PC-9 (cell line): ENCODE measurements at regions not wholly inside any gene's neighbourhood (a gene's known extent, or its start where the extent isn't known, plus 50 kb on each side); places are given as distances from the start of the nearest gene placed in this dataset.
"Not testable (repeated sequence)": the region's sequence is repeated elsewhere in the genome, so short reads cannot be mapped to it uniquely, and the experiment has no call there.

Experiments
- BruUV-seq: library from RNA; stranded (reverse); fragments of 400-500 nt; replicated peaks from 2 replicates; lab custom pipeline; 2021; lab: Mats Ljungman, UMichigan
- CTCF ChIA-PET: fragments of 300-600 bp; sonication (Branson Sonifier 250); formaldehyde crosslinking; loops from one replicate; lab custom pipeline; 2022; ENCODE audit warnings: antibody characterized with exemption; lab: Charles Lee
- POLR2A ChIA-PET: fragments of 300-600 bp; sonication (Branson Sonifier 250); formaldehyde crosslinking; loops from one replicate; lab custom pipeline; 2022; ENCODE audit warnings: antibody characterized with exemption; ENCODE audit not compliant: unreplicated experiment; lab: Charles Lee
- DNase-seq, 2 experiments: peaks; one replicate each; pipeline versions ENCODE4 v3.0.0 to v3.0.0-alpha.2; 2015 to 2022; ENCODE audit warnings: mixed read lengths in 1 of 2
- H2AFZ ChIP-seq: fragments of 200-600 bp; sonication (generic); 2 replicates; pipeline ENCODE4 v1.8.1; 2017; ENCODE audit warnings: antibody characterized with exemption
- H3F3A ChIP-seq: fragments of 200-600 bp; sonication (generic); 2 replicates; pipeline ENCODE4 v1.8.1; 2017; ENCODE audit warnings: antibody characterized with exemption, mild to moderate bottlenecking, low read depth; ENCODE audit not compliant: insufficient read depth
- H3K27ac ChIP-seq: fragments of 200-600 bp; sonication (generic); 2 replicates; pipeline ENCODE4 v1.6.1; 2016; ENCODE audit warnings: mixed run types
- H3K27me3 ChIP-seq: fragments of 200-600 bp; sonication (generic); 2 replicates; pipeline ENCODE4 v1.6.1; 2016; ENCODE audit warnings: low read depth, mixed run types; ENCODE audit not compliant: insufficient read depth
- H3K36me3 ChIP-seq: fragments of 200-600 bp; sonication (generic); 2 replicates; pipeline ENCODE4 v1.6.1; 2016; ENCODE audit warnings: low read depth, mixed run types
- H3K4me1 ChIP-seq: fragments of 200-600 bp; sonication (generic); replicated peaks from 2 replicates; pipeline ENCODE4 v1.6.1; 2016; ENCODE audit warnings: mixed run types; ENCODE audit not compliant: insufficient read depth
- H3K4me2 ChIP-seq: fragments of 200-600 bp; sonication (generic); 2 replicates; pipeline ENCODE4 v1.6.1; 2017; ENCODE audit warnings: mixed run types
- H3K4me3 ChIP-seq: fragments of 200-600 bp; sonication (generic); 2 replicates; pipeline ENCODE4 v1.6.1; 2016; ENCODE audit warnings: mixed run types
- H3K79me2 ChIP-seq: fragments of 200-600 bp; sonication (generic); 2 replicates; pipeline ENCODE4 v1.6.1; 2017; ENCODE audit warnings: low read depth, mixed run types
- H3K9me2 ChIP-seq: fragments of 200-600 bp; sonication (generic); 2 replicates; pipeline ENCODE4 v1.8.1; 2017; ENCODE audit warnings: mild to moderate bottlenecking; ENCODE audit not compliant: insufficient read depth
- H3K9me3 ChIP-seq: fragments of 200-600 bp; sonication (generic); 2 replicates; pipeline ENCODE4 v1.8.1; 2016; ENCODE audit warnings: low read depth; ENCODE audit not compliant: insufficient read depth
- H4K20me1 ChIP-seq: fragments of 200-600 bp; sonication (generic); 2 replicates; pipeline ENCODE4 v1.8.1; 2017; ENCODE audit not compliant: insufficient read depth
- CTCF ChIP-seq: fragments of 200-600 bp; sonication (generic); conservative IDR thresholded peaks from 2 replicates; pipeline ENCODE4 v1.6.1; 2017; ENCODE audit warnings: mixed run types, antibody characterized with exemption, mild to moderate bottlenecking, moderate library complexity
- EZH2 ChIP-seq: fragments of 200-600 bp; sonication (generic); IDR thresholded peaks from 2 replicates; pipeline ENCODE4 v1.8.0; 2017; ENCODE audit warnings: antibody characterized with exemption, low read depth
- intact Hi-C: fragments of 100-400 bp; cut with micrococcal nuclease; formaldehyde crosslinking; loops from one replicate; pipeline ENCODE4 v1.10.0; 2022; ENCODE audit not compliant: unreplicated experiment

DNA sequence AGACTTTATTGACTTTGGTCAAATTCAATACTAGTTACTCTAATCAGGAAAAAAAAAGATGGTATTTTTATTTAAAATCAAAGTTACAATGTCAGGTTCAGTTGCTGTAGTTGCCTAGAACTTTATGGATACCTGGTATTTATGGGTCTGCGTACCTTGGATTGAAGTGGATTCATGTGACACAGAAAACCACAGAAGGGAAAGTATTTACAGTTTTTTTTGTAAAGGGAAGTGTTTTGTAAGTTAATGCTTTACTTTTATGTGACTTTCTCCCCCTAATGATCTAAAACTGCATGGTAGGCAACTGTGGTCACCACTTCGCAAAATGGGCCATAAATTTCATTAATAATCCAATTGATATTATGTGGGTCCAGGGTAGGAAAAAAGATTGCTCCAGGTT, 65.2 kb upstream of the ADA2 start:
- Histone ChIP-seq H3K27ac (no peak overlapping the region), H3K36me3 (no peaks in the 10 kb centered on the region), H4K20me1 (no peaks in the 10 kb centered on the region), H3K4me3 (no peak overlapping the region), H3K79me2 (no peaks in the 10 kb centered on the region), H3K27me3 (peaks cover 70% of the 10 kb centered on the region), H3K4me2 (no peak overlapping the region), H3F3A (no peaks in the 10 kb centered on the region), H2AFZ (no peak overlapping the region), H3K4me1 (no peaks in the 10 kb centered on the region), H3K9me2 (no peaks in the 10 kb centered on the region), H3K9me3 (no peaks in the 10 kb centered on the region)
- intact Hi-C loops = no loop called here
- no peak for DNase-seq
- no TSS peak for BruUV-seq
- ChIA-PET CTCF (no interaction called here), POLR2A (no interaction called here)
- TF ChIP-seq EZH2 = no peak
- TF ChIP-seq CTCF = no peak

DNA sequence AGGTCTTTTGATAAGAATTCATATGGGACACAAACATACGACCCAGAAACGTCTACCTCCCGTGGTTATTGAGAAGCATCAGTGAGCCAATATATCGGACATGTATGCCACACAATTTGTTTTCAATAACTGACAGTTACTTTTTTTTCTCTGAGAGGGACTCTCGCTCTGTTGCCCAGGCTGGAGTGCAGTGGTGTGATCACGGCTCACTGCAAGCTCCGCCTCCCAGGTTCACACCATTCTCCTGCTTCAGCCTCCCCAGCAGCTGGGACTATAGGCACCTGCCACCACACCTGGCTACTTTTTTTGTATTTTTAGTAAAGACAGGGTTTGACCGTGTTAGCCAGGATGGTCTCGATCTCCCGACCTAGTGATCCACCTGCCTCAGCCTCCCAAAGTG, 64.6 kb upstream of the ADA2 start:
- H3K27ac ChIP-seq, H3K9me3 ChIP-seq, H3F3A ChIP-seq, H3K4me2 ChIP-seq, H3K36me3 ChIP-seq, BruUV-seq, intact Hi-C loops, CTCF ChIA-PET, H3K9me2 ChIP-seq, H3K4me3 ChIP-seq, H3K79me2 ChIP-seq, DNase-seq, POLR2A ChIA-PET, H2AFZ ChIP-seq, H3K4me1 ChIP-seq, H4K20me1 ChIP-seq: not testable (repeated sequence)
- H3K27me3 ChIP-seq = peaks cover 72% of the 10 kb centered on the region

DNA sequence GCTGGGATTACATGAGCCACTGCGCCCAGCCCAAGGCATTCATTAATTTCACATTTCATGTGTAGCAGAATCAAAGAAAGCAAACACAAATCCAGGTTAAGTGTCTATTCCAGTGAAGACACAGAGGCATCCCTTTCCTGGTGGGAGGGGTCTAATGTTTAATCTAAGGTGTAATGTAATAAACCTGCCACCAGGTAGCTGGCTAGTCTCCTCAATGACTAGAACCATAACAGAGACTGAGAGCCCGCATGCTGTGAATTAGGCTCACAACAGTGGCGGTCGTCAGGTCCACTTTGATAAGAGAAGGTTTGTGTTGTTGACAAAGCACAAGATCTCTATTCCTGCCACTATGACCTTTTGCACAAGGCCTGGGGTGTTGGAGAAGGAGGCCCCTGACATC, 64.2 kb upstream of the ADA2 start:
- CTCF ChIA-PET = no interaction called here
- Histone ChIP-seq H3K9me2 (no peaks in the 10 kb centered on the region), H3K9me3 (no peaks in the 10 kb centered on the region)

More for the DNA sequence above, 64.2 kb upstream of the ADA2 start:
- Histone ChIP-seq H3K36me3 (no peaks in the 10 kb centered on the region), H4K20me1 (no peaks in the 10 kb centered on the region), H3K79me2 (no peaks in the 10 kb centered on the region), H3F3A (no peaks in the 10 kb centered on the region), H3K4me1 (no peaks in the 10 kb centered on the region), H3K27ac (no peak overlapping the region), H3K4me3 (no peak overlapping the region), H2AFZ (no peak overlapping the region), H3K4me2 (no peak overlapping the region), H3K27me3 (peaks cover 73% of the 10 kb centered on the region)
- no TSS peak for BruUV-seq
- POLR2A ChIA-PET = no interaction called here
- TF ChIP-seq CTCF (no peak), EZH2 (no peak)
- intact Hi-C loops = no loop called here
- DNase-seq = no peak
